ENCODE measurements at regions not wholly inside any gene's neighbourhood (a gene's known extent, or its start where the extent isn't known, plus 50 kb on each side); places are given as distances from the start of the nearest gene placed in this dataset.

DNA sequence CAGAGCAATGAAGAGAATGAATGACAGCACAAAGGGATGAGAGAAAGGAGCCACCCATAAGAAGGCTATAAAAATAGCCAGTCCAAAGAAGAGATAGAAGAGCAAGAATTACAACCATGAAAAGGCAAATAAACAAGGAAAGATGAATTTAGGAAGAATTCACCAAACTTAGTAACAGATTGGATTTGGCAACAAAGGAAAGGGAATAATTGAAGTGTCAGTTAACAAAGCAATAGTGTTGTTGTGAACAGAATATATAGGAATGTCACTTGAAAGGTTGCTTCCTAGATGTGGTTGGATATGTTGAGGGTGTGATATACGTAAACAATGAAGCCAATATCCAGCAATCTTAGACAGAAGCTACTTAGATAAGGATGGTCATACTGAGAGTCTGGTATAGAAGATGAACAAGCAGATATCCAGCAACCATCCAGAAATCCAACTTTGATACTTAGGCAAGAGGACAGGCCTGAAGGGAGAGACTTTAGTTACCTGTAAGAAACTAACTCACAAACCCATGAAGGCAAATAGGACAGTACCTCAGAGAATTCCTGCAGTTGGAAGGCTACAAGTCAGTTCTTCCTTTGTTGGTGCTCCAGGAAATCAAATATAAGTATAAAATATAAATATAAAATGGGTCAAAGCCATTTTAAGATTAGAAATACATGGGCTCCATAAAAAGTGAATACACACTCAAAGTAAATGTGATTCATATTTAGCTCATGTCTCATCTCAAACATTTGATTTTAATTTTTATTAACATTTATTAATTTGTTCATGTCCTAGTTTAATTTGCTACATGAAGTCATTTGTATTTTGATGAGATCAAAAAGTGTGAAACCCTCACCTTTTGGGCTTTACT, 106.5 kb downstream of the HFE start:
- Histone ChIP-seq H3K36me3 (peaks cover 31% of the 10 kb centered on the region), H3K27ac (peak overlapping the region; percentile 84), H3K4me1 (ENCODE audit: control insufficient read depth in 1 of 2, insufficient read depth in 1 of 2, low read depth in 1 of 2, low read length in 1 of 2) (peaks cover 62 to 66% of the 10 kb centered on the region in 2 experiments), H3K27me3 (no peaks in the 10 kb centered on the region), H3K9me3 (no peaks in the 10 kb centered on the region), H3K4me3 (ENCODE audit: low read depth in 1 of 2, low read length in 1 of 2) (peak overlapping the region in 1 of 2 experiments; percentile 75)
- TF ChIP-seq, protein P1, sequence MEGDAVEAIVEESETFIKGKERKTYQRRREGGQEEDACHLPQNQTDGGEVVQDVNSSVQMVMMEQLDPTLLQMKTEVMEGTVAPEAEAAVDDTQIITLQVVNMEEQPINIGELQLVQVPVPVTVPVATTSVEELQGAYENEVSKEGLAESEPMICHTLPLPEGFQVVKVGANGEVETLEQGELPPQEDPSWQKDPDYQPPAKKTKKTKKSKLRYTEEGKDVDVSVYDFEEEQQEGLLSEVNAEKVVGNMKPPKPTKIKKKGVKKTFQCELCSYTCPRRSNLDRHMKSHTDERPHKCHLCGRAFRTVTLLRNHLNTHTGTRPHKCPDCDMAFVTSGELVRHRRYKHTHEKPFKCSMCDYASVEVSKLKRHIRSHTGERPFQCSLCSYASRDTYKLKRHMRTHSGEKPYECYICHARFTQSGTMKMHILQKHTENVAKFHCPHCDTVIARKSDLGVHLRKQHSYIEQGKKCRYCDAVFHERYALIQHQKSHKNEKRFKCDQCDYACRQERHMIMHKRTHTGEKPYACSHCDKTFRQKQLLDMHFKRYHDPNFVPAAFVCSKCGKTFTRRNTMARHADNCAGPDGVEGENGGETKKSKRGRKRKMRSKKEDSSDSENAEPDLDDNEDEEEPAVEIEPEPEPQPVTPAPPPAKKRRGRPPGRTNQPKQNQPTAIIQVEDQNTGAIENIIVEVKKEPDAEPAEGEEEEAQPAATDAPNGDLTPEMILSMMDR (IDR thresholded peaks at IDR 0.05), result no peak

DNA sequence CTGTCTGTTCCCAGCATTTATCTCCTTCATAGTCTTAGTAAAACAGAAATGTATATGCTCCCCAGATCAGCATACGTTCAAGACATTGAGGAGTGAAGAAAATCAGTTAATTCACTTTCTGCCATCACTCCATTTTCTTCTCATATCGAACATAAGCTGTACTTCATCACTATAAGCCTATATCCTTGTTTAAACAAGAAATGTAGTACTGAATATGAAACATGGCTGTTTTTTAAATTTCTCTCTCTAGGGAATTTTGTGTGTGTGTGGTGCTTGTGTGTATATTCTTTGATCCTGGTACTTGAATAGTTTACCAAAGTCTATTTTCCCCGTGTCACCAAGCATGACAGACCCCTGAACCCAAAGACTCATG, 107.1 kb downstream of the HFE start:
- H3K4me1 ChIP-seq (ENCODE audit: control insufficient read depth in 1 of 2, insufficient read depth in 1 of 2, low read depth in 1 of 2, low read length in 1 of 2), result peaks cover 61 to 64% of the 10 kb centered on the region in 2 experiments
- peaks cover 31% of the 10 kb centered on the region for H3K36me3 ChIP-seq
- H3K27ac ChIP-seq, result peak overlapping the region; percentile 84
- H3K4me3 ChIP-seq (ENCODE audit: low read depth in 1 of 2, low read length in 1 of 2), result peak overlapping the region in 1 of 2 experiments; percentile 75
- TF ChIP-seq, protein P1 (IDR thresholded peaks at IDR 0.05), result no peak
- no peaks in the 10 kb centered on the region for H3K9me3 ChIP-seq
- no peaks in the 10 kb centered on the region for H3K27me3 ChIP-seq

DNA sequence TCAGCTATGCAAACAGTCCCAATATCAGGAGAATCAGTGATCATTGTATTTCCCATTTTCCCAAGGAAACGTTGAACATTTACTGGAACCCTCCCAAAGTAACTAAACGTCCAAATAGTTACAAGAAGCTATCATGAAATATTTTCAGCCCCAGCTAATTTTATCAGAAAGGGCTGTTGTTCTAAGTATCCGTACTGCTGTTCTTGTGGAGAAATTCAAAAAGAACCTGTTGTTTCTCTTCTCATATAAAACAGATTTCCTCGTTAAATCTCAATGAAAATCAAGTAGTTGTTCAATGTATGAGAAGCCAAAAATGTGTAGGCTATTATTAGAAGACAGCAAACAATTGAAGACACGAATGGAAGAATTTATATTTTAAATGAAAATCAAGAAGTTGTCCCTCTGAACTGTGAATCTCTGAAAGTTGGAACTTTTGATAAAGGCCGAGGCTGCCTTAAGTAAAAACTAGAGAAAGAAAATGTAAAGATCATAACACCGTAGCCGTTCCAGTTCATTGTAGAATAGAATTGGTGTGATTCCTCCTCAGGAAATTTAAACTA, 107.7 kb downstream of the HFE start:
- H3K9me3 ChIP-seq, result peaks cover 6% of the 10 kb centered on the region
- H3K36me3 ChIP-seq, result peaks cover 31% of the 10 kb centered on the region
- peaks cover 60 to 64% of the 10 kb centered on the region in 2 experiments for H3K4me1 ChIP-seq (ENCODE audit: control insufficient read depth in 1 of 2, insufficient read depth in 1 of 2, low read depth in 1 of 2, low read length in 1 of 2)
- peak overlapping the region; percentile 67 to 75 for H3K4me3 ChIP-seq (ENCODE audit: low read depth in 1 of 2, low read length in 1 of 2)
- peak overlapping the region; percentile 84 for H3K27ac ChIP-seq
- H3K27me3 ChIP-seq, result no peaks in the 10 kb centered on the region
- TF ChIP-seq, protein P1 (IDR thresholded peaks at IDR 0.05), result no peak

DNA sequence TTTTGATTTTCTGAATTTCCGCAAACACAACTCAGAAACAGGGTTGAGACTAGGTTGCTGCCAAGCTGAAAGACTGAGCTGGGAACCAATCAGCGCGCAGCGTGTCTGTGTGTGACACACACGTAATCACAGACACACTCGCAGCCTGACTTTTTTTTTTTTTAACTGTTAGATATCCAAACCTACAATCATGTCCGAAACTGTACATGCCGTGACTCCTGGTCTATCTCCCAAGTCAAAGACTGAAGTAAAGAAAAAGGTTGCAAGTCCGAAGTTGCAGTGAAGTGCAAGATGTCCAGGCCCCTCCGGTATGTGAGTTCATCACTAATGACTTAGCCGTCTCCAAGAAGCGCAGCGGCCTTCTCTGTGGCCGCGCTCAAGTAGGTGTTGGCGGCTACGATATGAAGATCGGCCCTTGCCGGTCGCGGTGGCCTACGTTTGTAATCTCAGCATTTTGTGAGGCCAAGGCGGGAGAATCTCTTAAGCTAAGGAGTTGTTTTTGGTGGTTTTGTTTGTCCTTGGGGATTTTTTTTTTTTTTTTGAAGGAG, 108.2 kb downstream of the HFE start:
- peaks cover 65 to 68% of the 10 kb centered on the region in 2 experiments for H3K4me1 ChIP-seq (ENCODE audit: control insufficient read depth in 1 of 2, insufficient read depth in 1 of 2, low read depth in 1 of 2, low read length in 1 of 2)
- H3K36me3 ChIP-seq, result peaks cover 31% of the 10 kb centered on the region
- H3K27ac ChIP-seq, result peak overlapping the region; percentile 84

More for the DNA sequence above, 108.2 kb downstream of the HFE start:
- H3K27me3 ChIP-seq, result no peaks in the 10 kb centered on the region
- TF ChIP-seq, protein P1 (IDR thresholded peaks at IDR 0.05), result no peak
- H3K9me3 ChIP-seq, result peaks cover 6% of the 10 kb centered on the region
- peak overlapping the region; percentile 67 to 75 for H3K4me3 ChIP-seq (ENCODE audit: low read depth in 1 of 2, low read length in 1 of 2)

Data from neutrophil (primary cell).